ENCODE measurements at regions not wholly inside any gene's neighbourhood (a gene's known extent, or its start where the extent isn't known, plus 50 kb on each side); places are given as distances from the start of the nearest gene placed in this dataset.
A peak's percentile ranks its signal among the peaks of the same experiment; 100 is the strongest.

DNA sequence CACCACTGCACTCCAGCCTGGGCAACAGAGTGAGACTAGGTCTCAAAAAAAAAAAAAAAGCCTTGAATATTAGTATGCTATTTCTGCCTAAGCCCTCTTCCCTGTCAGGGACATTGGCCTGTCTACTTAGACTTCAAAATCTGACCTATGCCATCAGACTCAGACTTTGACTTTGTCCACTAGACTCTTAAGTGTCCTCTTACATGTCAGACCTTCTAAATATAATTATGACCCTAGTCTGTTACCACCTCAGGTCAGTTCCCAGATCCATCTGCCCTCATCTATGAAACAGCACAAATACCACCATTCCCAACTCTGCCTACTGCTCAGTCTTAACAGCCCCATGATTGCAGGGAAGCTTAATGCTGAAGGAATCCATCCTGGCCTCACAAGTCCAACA lies 244.6 kb downstream of the ZEB2 start:
- Mint-ChIP-seq H3K4me1 (ENCODE audit: low read depth) (peaks cover 29% of the 10 kb centered on the region), H3K9me3 (no peaks in the 10 kb centered on the region), H3K27me3 (ENCODE audit: low read depth) (no peaks in the 10 kb centered on the region), H3K4me3 (no peak overlapping the region), H3K27ac (no peak overlapping the region), H3K36me3 (ENCODE audit: insufficient read depth in 2 of 2) (peaks cover 0 to 3% of the 10 kb centered on the region in 2 donors)
- ATAC-seq (replicated peaks in 1 of 2) (no peak), DNase-seq (no peak)

DNA sequence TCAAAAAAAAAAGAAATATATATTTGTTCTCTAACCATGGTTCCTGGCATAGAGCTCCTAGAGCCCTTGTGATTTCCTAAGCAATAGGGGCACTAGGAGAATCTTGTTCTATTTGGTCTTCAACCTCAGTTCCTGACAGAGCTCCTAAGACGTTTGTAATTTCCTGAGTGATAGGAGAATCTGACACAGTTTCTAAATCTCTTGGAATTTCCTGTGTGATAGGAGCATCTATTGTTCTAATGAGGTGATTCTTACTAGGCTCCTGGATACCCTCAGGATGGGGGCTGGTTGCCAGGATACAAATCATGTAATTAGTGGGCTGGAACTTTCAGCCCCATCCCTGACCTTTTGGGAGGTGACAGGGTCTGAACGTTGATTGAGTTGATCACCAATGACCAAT lies 245.8 kb downstream of the ZEB2 start:
- DNase-seq (no peak), ATAC-seq (replicated peaks in 1 of 2) (no peak)
- Mint-ChIP-seq H3K36me3 (ENCODE audit: insufficient read depth in 2 of 2) (peaks cover 0 to 3% of the 10 kb centered on the region in 2 donors), H3K27ac (no peak overlapping the region), H3K4me1 (ENCODE audit: low read depth) (peaks cover 22% of the 10 kb centered on the region), H3K9me3 (no peaks in the 10 kb centered on the region), H3K27me3 (ENCODE audit: low read depth) (no peaks in the 10 kb centered on the region), H3K4me3 (no peak overlapping the region)

DNA sequence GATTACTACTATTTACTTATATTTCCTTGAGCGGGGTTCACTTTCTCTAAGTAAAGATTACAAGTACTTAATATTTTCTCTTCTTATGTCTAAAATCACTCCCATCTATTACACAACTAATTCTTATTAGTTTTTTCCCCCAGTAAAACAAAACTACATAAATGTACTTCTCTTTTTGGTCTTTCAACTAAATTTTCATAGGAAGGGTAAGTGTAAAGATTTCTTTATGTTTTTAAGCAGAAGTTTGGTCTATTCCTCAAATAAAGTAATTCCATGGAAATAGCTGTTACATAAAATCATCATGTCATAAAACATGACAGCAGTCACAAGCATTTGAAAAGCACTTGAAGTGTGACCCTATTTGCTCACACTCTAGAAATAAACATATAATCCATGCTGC lies 249.0 kb downstream of the ZEB2 start:
- ATAC-seq (replicated peaks in 1 of 2) (no peak), DNase-seq (no peak)
- no peaks in the 10 kb centered on the region for H3K27me3 Mint-ChIP-seq (ENCODE audit: low read depth)

DNA sequence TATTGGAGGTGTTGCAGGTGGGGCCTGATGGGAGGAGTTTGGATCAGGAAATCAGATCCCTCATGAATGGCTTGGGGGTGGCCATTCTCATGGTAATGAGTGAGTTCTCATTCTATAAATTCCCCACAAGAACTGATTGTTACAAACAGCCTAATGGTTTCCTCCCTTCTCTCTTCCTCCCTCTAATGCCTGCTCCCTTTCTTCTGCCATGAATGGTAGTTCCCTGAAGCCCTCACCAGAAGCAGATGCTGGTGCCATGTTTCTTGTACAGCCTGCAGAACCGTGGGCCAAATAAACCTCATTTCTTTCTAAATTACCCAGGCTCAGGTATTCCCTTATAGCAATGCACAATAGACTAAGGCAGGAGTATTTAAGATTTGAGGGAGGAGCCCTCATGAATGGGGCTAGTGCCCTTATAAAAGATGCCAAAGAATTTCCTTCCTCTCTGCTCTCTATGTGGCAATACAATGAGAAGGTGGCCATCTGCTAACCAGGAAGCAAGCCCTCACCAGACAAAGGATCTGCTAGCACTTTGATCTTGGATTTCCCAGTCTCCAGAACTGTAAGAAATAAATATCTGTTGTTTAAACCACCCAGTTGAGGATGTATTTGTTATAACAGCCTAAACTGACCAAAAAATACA lies 251.8 kb downstream of the ZEB2 start:
- peaks cover 2% of the 10 kb centered on the region in 2 donors for H3K36me3 Mint-ChIP-seq (ENCODE audit: insufficient read depth in 2 of 2)
- peaks cover 32% of the 10 kb centered on the region for H3K4me1 Mint-ChIP-seq (ENCODE audit: low read depth)
- ATAC-seq (replicated peaks in 1 of 2): no peak

More for the DNA sequence above, 249.0 kb downstream of the ZEB2 start:
- Mint-ChIP-seq H3K36me3 (ENCODE audit: insufficient read depth in 2 of 2) (no peaks in the 10 kb centered on the region), H3K27ac (no peak overlapping the region), H3K9me3 (no peaks in the 10 kb centered on the region), H3K4me3 (no peak overlapping the region), H3K4me1 (ENCODE audit: low read depth) (peaks cover 27% of the 10 kb centered on the region)

DNA sequence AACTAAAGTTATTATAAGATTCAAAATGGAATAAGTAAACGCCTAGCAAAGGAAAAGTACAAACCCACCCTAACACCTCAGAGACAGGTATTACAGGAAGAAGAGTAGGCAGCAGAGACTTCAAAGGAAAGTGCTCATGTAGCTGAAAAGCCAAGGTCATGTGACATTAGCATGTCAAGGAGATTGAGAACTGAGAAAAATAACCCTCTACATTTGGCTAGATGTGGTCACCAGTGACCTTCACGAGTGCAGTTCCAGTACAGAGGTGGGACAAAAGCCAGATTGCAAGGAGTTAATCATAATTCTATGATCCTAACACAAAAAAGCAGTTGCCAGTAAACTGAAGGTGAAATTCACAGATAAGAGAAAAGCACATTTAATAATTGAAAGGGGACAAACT lies 252.7 kb downstream of the ZEB2 start:
- ATAC-seq (replicated peaks in 1 of 2): peak; percentile 76 to 89
- no peaks in the 10 kb centered on the region for H3K27me3 Mint-ChIP-seq (ENCODE audit: low read depth)
- peak overlapping the region; percentile 25 to 67 for H3K4me3 Mint-ChIP-seq

More for the DNA sequence above, 251.8 kb downstream of the ZEB2 start:
- Mint-ChIP-seq H3K27me3 (ENCODE audit: low read depth) (no peaks in the 10 kb centered on the region), H3K27ac (peak overlapping the region; percentile 43), H3K4me3 (no peak overlapping the region), H3K9me3 (peaks cover 0 to 2% of the 10 kb centered on the region in 2 donors)
- DNase-seq: no peak

GRCh38 chr2:144265654-144266053 lies 254.3 kb downstream of the ZEB2 start:
- ATAC-seq (replicated peaks in 1 of 2) (peak; percentile 39 to 41), DNase-seq (no peak)
- Mint-ChIP-seq H3K27me3 (ENCODE audit: low read depth) (no peaks in the 10 kb centered on the region), H3K27ac (peak overlapping the region; percentile 45), H3K4me1 (ENCODE audit: low read depth) (peaks cover 41% of the 10 kb centered on the region), H3K36me3 (ENCODE audit: insufficient read depth in 2 of 2) (peaks cover 2% of the 10 kb centered on the region in 2 donors), H3K9me3 (peaks cover 0 to 2% of the 10 kb centered on the region in 2 donors), H3K4me3 (peak overlapping the region in 1 of 2 donors; percentile 7)

More for the DNA sequence above, 252.7 kb downstream of the ZEB2 start:
- H3K27ac Mint-ChIP-seq: peak overlapping the region; percentile 82
- peaks cover 32% of the 10 kb centered on the region for H3K4me1 Mint-ChIP-seq (ENCODE audit: low read depth)
- H3K36me3 Mint-ChIP-seq (ENCODE audit: insufficient read depth in 2 of 2): peaks cover 2% of the 10 kb centered on the region in 2 donors
- peaks cover 0 to 2% of the 10 kb centered on the region in 2 donors for H3K9me3 Mint-ChIP-seq
- peak in 1 of 2 donors; percentile 4 for DNase-seq

- DNase-seq (peak in 1 of 2 donors; percentile 21), ATAC-seq (replicated peaks in 1 of 2) (peak; percentile 71 to 74)
- H3K4me1 Mint-ChIP-seq (ENCODE audit: low read depth): peaks cover 36% of the 10 kb centered on the region
- no peaks in the 10 kb centered on the region for H3K27me3 Mint-ChIP-seq (ENCODE audit: low read depth)
- peak overlapping the region; percentile 3 to 21 for H3K4me3 Mint-ChIP-seq
- peaks cover 13 to 23% of the 10 kb centered on the region in 2 donors for H3K36me3 Mint-ChIP-seq (ENCODE audit: insufficient read depth in 2 of 2)
- peak overlapping the region; percentile 30 for H3K27ac Mint-ChIP-seq
- H3K9me3 Mint-ChIP-seq: peaks cover 5 to 11% of the 10 kb centered on the region in 2 donors
These were observed 258.0 kb downstream of the ZEB2 start for GRCh38 chr2:144261966-144262365.

- Mint-ChIP-seq H3K9me3 (peaks cover 7 to 11% of the 10 kb centered on the region in 2 donors), H3K4me1 (ENCODE audit: low read depth) (peaks cover 37% of the 10 kb centered on the region), H3K4me3 (peak overlapping the region; percentile 25 to 68), H3K36me3 (ENCODE audit: insufficient read depth in 2 of 2) (peaks cover 13 to 26% of the 10 kb centered on the region in 2 donors), H3K27me3 (ENCODE audit: low read depth) (no peaks in the 10 kb centered on the region), H3K27ac (peak overlapping the region; percentile 93)
- no peak for ATAC-seq (replicated peaks in 1 of 2)
- DNase-seq: no peak
These were observed 258.6 kb downstream of the ZEB2 start for GRCh38 chr2:144261336-144261735.

DNA sequence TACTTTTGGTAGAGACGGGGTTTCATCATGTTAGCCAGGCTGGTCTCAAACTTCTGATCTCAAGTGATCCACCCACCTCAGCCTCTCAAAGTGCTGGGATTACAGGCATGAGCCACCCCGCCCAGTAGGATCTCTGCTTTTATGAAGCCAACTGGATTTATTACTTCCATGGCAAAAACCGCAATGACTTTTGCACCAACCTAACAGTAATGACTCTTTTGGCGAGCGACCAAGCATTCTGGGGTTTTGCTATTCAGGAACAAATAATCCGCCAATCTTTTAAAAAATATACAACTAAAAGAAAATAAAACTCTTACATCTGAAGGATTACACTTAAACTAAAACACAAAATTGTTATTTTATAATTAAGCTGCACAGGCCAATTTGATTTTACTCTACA lies 260.6 kb downstream of the ZEB2 start:
- Mint-ChIP-seq H3K9me3 (peaks cover 9 to 17% of the 10 kb centered on the region in 2 donors), H3K4me3 (no peak overlapping the region), H3K4me1 (ENCODE audit: low read depth) (peaks cover 32% of the 10 kb centered on the region), H3K36me3 (ENCODE audit: insufficient read depth in 2 of 2) (peaks cover 21 to 39% of the 10 kb centered on the region in 2 donors), H3K27me3 (ENCODE audit: low read depth) (no peaks in the 10 kb centered on the region), H3K27ac (no peak overlapping the region)
- no peak for DNase-seq
- no peak for ATAC-seq (replicated peaks in 1 of 2)

DNA sequence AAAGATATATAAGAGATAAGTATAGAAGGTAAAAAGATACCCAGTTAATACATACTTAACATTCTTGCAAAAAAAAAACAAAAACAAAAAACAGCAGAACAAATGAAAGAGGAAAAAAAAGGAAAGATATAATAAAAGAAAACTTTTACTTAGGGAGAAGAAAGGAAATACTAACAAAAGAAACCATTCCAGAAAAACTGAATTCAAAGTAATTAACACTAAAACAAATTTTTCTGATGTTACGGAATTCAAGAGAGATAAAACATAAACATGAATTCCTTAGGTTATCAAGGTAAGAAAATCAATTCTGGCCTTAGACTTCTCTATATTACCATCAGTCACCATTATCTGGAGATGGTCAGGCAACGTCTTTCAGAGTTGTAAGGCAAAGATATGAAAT lies 261.8 kb downstream of the ZEB2 start:
- DNase-seq (no peak), ATAC-seq (replicated peaks in 1 of 2) (no peak)
- H3K27me3 Mint-ChIP-seq (ENCODE audit: low read depth): no peaks in the 10 kb centered on the region
- no peak overlapping the region for H3K4me3 Mint-ChIP-seq
- H3K9me3 Mint-ChIP-seq: peaks cover 10 to 20% of the 10 kb centered on the region in 2 donors
- peaks cover 26 to 45% of the 10 kb centered on the region in 2 donors for H3K36me3 Mint-ChIP-seq (ENCODE audit: insufficient read depth in 2 of 2)
- H3K27ac Mint-ChIP-seq: peak overlapping the region; percentile 20
- H3K4me1 Mint-ChIP-seq (ENCODE audit: low read depth): peaks cover 32% of the 10 kb centered on the region

DNA sequence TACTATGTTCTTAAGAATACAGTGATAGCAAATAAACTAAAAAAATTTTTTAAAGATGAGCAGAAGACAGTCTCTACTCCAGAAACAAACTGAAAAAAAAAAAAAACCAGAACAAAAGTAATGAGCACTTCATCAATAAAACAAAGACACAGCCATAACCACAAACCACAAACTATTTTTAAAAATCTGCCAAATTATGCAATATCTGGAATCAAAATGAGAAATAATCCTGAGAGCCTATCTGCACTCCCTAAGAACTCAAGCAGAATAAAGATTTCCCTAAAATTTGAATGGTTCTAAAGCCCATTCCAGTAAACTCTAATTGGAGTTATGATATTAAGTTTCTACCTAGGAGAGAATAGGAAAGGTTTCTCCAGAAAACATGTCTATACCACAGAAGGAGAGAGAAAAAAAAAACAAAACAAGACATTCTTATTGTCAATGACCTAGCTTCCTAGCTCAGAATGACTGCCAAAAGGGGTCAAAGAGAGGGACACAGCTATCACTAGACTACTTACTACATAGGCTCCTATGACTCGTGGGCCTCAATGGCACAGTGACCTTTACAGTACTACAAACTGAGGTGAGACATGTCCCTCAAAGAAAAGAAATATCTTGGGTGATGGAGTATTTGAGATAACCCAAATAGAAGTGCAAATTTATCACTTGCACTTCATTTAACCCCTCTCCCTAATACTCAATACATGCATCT lies 262.8 kb downstream of the ZEB2 start:
- Mint-ChIP-seq H3K27me3 (ENCODE audit: low read depth) (no peaks in the 10 kb centered on the region), H3K4me3 (peak overlapping the region in 1 of 2 donors; percentile 37), H3K9me3 (peaks cover 17 to 28% of the 10 kb centered on the region in 2 donors), H3K4me1 (ENCODE audit: low read depth) (peaks cover 31% of the 10 kb centered on the region), H3K36me3 (ENCODE audit: insufficient read depth in 2 of 2) (peaks cover 34 to 54% of the 10 kb centered on the region in 2 donors), H3K27ac (peak overlapping the region; percentile 26)
- peak in 1 of 2 donors; percentile 11 for DNase-seq
- ATAC-seq (replicated peaks in 1 of 2): peak; percentile 56 to 59

DNA sequence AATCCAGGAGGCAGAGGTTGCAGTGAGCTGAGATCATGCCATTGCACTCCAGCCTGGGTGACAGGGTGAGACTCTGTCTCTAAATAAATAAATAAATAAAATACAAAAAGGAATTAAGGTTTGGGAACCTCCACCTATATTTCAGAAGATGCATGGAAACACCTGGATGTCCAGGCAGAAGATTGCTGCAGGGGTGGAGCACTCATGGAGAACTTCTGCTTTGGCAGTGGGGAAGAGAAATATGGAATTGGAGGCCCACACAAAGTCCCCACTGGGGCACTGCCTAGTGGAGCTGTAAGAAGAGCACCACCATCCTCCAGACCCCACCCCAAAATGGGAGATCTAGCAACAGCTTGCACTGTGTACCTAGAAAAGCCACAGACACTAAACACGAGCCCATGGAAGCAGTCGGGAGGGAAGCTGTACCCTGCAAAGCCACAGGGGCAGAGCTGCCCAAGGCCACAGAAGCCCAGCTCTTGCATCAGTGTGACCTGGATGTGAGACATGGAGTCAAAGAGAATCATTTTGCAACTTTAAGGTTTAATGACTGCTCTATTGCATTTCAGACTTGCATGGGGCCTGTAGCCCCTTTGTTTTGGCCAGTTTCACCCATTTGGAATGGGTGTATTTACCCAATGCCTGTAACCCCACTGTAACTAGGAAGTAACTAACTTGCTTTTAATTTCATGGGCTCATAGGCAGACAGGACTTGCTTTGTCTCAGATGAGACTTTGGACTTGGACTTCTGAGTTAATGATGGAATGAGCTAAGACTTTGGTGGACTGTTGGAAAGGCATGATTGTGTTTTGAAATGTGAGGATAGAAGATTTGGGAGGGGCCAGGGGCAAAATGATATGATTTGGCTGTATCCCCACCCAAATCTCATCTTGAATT lies 265.3 kb downstream of the ZEB2 start:
- Mint-ChIP-seq H3K4me3 (no peak overlapping the region), H3K36me3 (ENCODE audit: insufficient read depth in 2 of 2) (peaks cover 37 to 59% of the 10 kb centered on the region in 2 donors), H3K4me1 (ENCODE audit: low read depth) (peaks cover 21% of the 10 kb centered on the region), H3K9me3 (peaks cover 17 to 28% of the 10 kb centered on the region in 2 donors), H3K27ac (no peak overlapping the region), H3K27me3 (ENCODE audit: low read depth) (no peaks in the 10 kb centered on the region)
- DNase-seq (no peak), ATAC-seq (replicated peaks in 1 of 2) (no peak)
